ENCODE measurements at regions not wholly inside any gene's neighbourhood (a gene's known extent, or its start where the extent isn't known, plus 50 kb on each side); places are given as distances from the start of the nearest gene placed in this dataset.

DNA sequence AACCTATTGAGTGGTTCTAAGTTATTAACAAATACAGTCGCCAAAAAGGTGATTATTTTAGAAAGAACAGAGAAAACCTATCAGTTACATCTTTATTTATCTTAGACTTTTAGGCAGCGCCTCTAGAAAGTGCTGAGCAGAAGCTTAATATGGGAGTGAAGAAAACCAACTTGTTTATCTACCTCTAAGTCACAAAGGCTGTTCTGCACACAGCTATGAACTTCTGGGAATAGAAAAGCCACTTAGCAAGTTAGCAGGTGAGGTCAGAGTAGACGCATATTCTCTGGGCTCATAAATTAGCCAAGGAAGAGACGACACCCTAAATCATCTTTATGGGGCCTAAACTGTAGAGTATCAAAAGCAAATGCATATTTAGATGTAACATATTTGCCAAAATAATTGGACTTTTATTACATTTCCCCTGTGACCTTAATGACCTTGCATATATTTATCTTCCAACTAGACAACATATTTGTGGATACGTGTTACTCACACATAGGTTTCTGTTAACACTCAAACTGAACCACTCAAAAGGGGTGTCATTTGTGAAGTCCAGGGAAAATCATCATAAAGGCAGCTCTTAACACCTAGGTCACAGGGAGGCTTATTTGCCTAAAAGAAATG, 267.1 kb downstream of the ADGB start:
- in situ Hi-C loops (cut with MboI; ENCODE audit: low pct_unique_long_range_greater_than_20kb, low sequenced_read_pairs): no loop called here
- no peak for DNase-seq

DNA sequence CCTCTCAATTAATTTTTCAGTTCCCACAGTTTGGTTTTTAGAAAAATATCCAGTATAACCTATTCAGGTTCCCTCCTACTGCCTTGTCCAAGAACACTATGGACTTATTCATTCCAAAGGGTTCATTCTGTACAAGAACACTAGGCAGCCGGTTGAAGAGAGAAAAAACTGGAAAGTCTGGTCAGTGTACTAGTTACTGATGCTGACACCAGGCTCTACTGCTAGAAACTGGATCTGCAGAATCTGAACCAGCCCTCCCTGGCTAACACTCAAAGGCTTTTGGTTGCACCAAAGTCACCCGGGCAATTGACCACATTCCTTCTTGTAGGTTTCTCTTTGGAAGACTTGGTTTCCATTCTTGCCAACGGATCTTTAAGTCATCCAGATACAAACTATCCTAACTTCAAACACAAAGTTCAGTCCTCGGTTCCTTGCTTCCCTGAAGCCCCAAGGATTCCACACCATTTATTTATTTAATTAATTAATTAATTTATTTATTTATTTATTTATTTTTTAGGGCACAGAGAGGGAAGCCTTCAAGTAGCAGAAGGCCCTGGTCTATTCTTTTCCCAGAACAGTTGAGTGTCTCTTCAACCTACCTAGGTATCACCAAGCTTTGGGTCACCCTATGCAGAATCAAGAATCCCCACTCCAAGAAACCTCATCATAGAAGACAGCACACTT, 268.1 kb downstream of the ADGB start:
- in situ Hi-C loops (cut with MboI; ENCODE audit: low pct_unique_long_range_greater_than_20kb, low sequenced_read_pairs): no loop called here
- no peak for DNase-seq

DNA sequence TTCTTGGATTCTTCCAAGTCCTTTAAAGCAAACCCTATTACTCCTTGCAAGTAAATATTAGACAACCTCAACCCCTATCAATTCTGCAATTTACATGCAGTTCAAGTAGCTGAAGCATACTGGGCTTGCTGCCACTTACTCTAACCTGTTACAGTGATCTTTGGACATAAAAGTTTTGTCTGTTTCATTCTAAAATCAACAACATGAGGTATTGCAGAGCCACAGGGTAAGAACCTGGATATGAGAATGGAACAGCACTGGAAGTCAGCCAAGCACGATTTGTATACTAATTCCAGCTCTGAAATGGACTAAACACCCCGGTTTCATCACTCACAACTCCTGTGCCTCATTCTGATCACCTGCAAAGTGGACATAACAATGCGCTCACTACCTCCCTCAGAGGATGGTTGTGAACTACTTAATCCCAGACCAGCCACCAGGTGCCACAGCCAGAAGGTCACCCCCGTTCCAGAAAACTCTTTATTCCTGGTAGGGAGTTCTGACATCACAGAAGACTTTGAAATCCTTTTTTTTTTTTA, 270.0 kb downstream of the ADGB start:
- in situ Hi-C loops (cut with MboI; ENCODE audit: low pct_unique_long_range_greater_than_20kb, low sequenced_read_pairs): no loop called here
- no peak for DNase-seq

DNA sequence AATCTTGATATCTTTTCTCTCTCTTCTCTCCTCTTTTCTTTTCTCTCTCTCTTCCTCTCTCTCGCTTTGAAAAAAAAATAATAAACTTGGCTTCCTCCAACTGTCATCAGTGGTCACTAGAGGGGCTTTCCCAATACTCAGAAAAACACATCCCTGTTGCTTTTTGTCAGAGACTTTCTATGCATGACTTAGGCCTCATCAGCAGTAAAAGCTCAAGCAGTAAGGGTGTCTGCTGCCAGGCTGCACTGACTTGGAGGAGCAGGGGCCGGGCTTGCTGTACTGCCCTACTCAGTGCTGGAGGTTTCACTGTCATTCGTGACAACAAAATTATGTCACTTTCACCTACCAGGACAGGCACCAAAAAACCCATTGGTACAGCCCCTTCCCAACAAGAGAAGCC, 272.0 kb downstream of the ADGB start:
- DNase-seq: no peak
- in situ Hi-C loops (cut with MboI; ENCODE audit: low pct_unique_long_range_greater_than_20kb, low sequenced_read_pairs): no loop called here

DNA sequence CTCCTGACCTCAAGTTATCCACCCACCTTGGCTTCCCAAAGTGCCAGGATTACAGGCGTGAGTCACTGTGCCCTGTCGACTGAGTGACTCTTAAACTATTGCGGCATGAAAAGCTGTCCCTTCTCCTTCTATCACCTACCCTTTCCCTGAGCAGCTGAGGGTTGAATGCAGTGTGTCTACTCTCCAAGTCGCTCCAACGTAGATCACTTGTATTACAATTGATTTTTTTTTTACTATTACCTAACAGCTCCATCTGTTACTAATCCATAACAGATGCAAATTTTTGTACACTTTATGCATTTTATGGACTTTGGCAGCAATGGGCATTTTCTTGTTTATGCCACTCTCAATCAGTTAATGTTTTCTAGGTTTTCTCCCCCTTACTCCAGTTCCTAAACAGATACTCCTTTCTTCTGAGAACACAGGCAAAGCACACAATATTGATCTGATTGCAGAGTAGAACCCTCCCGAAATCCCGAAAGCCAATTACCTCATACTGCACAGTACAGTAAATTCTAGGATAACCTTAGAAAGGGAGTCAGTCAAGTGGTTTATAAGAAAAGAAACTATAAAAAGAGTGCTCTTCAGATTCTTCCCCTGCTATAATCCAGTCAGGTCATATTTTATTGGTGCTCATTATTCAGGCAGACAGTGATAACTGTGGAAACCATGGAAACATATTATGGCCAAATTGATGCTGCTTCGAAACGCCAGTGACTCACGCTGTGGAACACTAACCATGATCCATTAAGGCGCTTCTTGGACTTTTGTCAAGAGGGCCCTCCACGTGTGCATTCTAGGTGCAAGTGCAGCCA, 273.0 kb downstream of the ADGB start:
- DNase-seq: no peak
- in situ Hi-C loops (cut with MboI; ENCODE audit: low pct_unique_long_range_greater_than_20kb, low sequenced_read_pairs): no loop called here

DNA sequence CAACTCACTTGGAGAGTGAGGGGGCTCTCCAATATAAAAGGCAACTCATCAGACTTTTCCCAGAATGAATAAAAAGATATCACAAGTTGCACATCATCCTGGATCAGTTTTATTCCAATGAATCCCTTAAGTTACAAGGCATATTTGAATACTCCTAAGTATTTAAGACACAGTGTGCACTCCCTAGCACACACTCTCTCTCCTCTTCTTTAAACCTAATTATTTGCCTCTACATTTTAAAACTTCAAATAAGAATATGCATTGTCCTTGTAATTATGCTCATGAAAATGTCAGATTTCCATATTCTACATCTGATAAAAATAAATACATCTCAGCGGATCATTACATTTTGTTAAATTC, 273.6 kb downstream of the ADGB start:
- DNase-seq: no peak
- in situ Hi-C loops (cut with MboI; ENCODE audit: low pct_unique_long_range_greater_than_20kb, low sequenced_read_pairs): no loop called here

DNA sequence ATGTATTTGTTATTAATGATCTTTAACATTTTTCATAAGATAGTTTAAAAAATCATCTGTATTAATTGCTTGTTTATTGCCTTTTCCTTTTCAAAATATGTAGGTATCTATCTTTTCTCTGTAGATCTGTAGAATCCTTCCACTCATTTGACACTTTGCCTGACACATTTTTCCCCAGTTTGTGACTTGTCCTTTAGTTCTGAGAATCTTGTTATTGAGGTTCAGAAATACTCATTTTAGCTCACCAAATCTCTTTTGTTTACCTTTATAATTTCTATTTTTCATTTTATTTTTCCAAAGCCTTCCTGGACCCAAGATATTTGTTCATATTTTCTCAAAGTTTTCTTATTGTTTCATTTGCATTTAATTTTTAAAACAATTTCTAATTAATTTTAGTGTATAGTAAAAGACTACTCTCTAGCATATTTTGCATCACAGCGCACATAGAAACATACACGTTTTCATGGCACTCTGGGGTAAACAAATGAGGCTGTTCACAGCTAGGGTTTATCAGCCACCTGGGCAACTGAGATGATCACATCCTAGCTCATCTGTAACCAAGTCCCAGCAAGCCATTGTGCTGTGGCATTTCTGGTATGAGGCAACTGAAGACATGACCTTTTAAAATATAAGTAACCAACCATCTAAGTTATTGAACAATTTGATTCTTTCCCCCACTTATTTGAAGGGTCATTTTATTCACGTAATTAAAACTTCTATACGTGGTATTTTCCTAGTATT, 275.7 kb downstream of the ADGB start:
- in situ Hi-C loops (cut with MboI; ENCODE audit: low pct_unique_long_range_greater_than_20kb, low sequenced_read_pairs): no loop called here

DNA sequence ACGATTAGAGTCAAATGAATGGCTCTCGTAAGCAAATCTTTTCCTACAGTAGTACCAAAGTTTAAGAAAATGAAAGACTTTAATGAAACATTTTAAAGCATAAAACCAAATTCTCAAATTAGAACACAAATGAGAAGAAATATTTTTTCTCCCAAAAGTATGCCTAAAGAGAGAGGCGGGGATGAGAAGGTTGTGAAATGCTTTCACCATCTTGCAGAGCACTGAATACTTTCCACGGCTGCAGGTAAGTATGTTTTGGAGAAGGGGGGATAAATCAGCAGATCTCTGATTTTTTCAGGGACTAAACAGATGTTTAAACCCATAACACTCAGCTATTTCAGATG, 277.1 kb downstream of the ADGB start:
- DNase-seq: no peak
- in situ Hi-C loops (cut with MboI; ENCODE audit: low pct_unique_long_range_greater_than_20kb, low sequenced_read_pairs): no loop called here

More for the DNA sequence above, 275.7 kb downstream of the ADGB start:
- DNase-seq: no peak

DNA sequence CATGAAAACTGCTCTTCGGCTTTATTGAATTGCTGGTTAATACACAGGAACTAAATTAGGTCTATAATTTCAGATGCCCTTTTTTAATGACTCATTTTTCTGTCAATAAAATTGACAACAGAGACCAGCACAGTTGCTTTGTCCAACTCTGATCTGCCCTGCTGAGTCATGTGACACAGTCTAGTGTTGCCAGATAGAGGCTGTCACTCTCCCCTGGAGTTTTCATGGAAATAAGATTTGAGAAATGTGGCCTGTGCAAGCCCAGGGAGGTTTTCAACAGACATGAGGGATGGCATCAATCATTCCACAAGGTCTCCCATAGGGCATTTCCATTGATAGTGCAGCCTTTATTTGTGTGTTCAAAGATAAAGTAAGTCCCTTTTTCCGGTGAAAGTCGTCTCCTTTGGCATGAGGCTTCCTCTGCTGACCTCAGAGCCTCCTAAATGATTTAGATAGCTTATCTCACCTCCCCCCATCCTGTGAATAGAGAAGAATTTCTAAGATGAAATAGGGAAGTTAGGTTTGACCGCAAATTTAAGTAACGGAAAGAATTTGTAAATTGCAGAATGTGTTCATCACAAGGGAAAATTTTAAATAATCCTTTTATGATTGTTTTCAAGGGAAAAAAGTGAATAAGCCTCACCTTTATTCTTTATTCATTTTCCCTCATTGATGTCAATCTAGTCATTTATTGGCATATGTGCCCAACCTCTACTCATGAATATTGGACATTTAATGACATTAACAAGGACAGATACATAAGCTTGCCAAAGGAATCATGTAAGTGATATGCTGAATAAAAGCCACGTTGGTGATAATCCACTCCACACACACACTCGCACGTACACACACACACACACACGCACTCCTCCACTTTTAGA, 277.7 kb downstream of the ADGB start:
- in situ Hi-C loops (cut with MboI; ENCODE audit: low pct_unique_long_range_greater_than_20kb, low sequenced_read_pairs): no loop called here
- peak; percentile 98 for DNase-seq

DNA sequence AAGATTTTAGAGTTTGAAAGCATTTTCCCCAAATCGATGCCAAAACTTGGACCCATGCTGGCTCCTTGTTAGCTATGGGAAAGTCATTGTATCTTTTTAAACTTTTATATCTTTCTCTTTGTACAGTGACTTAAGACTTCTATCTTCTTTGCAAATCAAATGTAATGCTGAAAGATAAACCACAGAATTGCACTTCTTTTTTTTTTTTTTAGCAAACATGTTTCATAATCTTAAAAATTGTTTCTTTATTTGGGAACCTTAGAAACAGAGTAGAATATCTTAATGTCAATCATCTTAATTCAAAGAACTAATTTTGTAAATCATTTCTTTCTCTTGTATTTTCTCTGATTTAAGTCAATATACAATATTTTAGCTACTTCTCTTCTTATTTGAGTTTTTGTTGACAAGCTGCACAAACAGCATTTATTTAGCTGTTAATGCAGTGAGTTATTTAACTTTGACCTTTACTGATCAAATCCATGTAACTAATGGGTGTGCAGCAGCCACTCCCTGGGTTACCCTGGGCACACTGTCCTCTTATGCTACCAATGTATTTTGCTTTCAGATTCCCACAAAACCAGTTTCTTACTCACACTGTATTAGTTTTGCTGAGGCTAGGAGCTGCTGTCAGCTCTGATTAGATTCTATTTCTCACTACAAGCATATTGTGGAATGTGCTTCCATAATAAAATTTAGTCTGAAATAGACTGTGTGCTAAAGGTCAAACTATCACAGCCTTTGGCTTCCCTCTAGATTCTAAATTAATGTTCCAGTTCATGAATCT, 279.6 kb downstream of the ADGB start:
- DNase-seq: no peak
- in situ Hi-C loops (cut with MboI; ENCODE audit: low pct_unique_long_range_greater_than_20kb, low sequenced_read_pairs): no loop called here

DNA sequence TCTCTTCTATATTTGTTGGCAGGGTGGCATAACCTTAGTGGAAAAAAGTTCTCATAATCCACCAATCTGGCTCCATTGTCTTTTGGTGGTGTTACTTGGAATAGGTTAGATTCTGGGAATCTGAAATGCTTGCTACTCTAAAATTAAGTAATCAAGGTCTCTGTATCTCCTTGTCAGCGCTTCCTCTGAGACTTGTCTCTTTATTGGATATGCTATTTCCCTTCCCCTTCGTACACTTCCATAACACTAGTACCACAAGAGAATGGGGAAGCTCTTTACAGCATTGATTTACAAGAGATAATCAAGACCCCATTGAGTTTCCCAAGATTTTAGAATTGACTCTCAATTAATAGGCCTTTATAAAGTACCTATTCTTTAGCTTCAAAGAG, 280.2 kb downstream of the ADGB start:
- in situ Hi-C loops (cut with MboI; ENCODE audit: low pct_unique_long_range_greater_than_20kb, low sequenced_read_pairs): no loop called here
- peak; percentile 50 for DNase-seq

DNA sequence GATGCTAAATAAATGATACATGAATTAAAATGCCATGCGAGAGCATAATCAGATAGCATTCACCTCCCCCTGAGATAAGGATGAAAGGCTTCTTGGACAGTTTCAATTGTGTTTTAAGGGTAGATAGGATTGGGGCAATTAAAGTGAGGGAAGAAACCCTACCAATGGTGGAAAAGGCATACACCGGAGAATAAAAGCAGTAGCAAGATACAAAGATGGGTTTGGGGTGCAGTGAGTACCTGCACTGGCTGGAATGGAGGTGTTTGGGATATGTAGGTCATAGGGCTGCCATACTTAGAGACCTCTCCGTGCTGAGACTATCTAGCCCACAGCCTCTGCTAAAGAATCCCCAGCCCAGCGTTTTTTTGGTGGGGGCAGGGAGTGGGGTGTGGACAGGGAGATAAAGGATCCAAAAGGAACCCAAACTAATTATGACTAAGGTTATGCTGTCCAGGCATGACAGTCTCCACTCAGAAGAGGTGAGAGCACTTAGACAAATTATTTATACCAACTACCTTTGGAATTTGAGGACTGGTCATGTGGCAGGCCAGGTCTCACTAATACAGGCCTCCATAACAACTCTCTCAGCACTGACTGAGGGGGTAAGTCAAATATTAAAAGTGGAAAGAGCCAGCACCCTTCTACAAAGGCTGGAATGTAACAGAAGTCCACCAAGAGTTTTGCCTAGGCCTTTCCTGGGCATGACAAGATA, 280.8 kb downstream of the ADGB start:
- DNase-seq: no peak
- in situ Hi-C loops (cut with MboI; ENCODE audit: low pct_unique_long_range_greater_than_20kb, low sequenced_read_pairs): no loop called here

DNA sequence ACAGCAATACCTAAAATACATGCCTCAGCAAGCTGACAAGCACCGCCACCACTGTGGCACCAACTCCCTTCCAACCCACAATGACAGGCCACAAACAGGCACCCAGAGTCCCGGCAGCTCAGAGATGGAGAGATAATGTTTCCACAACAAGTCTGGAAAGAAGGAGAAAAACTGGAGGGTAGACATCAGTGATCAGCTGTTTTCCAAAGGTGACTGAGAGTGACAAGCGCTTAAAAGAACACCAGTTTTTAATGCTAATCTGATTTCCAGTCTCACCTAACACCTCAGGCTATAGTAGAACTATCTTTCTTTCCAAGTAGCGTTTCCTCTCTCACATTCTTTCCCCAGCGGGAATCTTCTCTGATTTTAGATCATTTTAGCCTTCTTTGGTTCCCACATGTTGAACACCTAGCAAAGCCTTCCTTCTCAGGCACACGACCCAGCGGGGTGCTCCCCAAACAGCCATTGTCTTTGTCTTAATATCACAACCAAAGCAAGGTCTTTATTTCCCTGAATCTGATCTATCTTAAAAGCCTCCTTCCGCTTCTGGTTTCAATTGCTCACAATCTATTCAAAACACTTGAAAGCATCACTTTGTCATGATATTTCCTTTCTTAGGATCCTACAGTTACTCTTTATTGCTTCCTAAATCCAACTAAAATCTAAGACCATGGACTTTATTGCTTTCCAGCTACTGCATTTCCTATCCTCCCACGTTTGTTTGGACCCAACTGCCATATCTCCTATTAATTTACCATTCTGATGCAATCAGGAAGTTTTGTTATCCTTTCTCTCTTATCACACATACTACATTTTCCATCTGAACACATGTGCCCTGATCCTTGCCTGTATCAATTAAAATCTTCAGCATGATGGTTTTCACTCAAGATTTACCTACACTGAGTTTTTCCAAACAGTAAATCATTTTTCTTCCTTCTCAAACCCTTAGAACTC, 282.7 kb downstream of the ADGB start:
- in situ Hi-C loops (cut with MboI; ENCODE audit: low pct_unique_long_range_greater_than_20kb, low sequenced_read_pairs): no loop called here
- DNase-seq: peak; percentile 31

DNA sequence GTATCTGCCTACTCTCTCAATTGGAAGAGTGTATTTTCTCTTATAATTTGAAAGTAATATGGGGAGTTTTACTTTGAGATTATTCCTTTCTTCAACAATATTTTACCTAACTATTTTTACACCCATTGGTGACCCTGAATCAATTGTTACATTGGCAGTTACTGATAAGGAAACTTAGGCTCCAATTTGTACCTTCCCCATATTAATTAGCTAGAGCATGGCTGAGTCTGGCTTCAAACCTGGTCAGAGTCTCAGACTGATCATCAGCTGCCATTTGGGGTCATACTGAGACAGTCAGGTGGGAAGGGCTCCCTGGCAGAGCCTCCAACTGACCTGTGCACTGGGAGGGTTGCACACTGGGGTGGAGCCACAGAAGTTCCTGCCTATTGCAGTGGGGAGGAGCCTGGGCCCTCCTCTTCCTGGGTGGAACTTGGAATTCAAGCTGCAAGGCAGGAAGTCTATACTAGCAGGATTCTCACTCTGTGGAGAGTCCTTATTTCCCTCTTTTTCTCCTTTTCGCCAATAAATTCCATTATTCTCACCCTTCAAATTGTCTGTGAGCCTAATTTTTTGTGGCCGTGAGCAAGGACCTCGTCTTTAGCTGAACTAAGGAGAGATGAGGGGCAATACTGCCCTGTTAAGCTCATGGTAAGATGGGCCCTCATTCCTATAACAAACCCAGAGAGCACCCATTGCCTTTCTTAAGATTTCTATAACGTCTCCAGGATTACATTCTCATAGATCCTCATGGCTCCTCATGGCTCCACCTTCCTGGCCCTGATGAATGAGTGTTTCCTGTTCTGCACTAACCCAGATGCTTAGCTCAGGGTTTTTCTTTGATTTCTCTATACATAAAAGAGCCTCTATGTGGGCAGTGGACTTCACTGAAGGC, 285.1 kb downstream of the ADGB start:
- DNase-seq: no peak
- in situ Hi-C loops (cut with MboI; ENCODE audit: low pct_unique_long_range_greater_than_20kb, low sequenced_read_pairs): no loop called here

DNA sequence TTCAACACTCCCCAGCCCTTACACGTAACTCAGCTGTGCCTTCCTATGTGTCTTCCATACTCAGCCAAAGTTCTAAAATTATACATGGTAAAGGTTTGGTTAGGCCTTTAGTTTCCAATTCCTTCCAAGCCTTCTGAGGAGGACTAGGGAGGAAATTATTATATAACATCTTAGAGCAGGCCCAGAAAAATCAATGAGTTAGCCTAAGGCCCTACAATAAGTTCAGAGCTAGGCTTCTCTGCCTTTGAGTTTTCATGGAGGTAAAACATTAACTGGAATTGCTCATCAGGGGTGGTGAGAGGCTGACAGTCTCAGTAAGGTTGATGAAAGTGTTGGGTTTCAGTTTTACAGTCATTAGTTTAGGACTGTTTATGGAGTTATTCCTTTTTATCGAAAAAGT, 286.0 kb downstream of the ADGB start:
- DNase-seq: no peak
- in situ Hi-C loops (cut with MboI; ENCODE audit: low pct_unique_long_range_greater_than_20kb, low sequenced_read_pairs): no loop called here
